GM19395 (cell line): ENCODE measurements at regions not wholly inside any gene's neighbourhood (a gene's known extent, or its start where the extent isn't known, plus 50 kb on each side); places are given as distances from the start of the nearest gene placed in this dataset.

Experiments used
- ATAC-seq: cut with Tn5 transposase; IDR thresholded peaks from one replicate; pipeline ENCODE4 v1.9.1; 2021; ENCODE audit warnings: mild to moderate bottlenecking, moderate library complexity; ENCODE audit not compliant: unreplicated experiment

DNA sequence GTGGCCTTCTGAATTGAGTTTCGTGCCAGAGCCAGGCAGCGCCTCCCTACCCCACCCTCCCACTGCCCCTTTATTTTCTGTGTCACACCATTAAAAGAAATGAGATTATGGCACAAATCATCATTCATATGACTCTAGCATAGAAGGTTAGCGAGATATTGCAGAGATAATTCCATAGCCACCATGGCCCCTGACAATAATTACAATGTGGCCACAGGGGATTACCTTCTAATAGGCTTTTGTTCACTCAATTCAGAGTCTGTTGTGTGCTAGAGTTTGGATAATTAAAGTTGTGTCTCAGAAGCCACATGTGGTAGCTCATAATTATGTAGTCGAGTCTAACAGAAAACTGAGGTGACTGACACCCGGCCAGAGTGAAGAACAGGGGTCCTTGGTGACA, 428.1 kb downstream of the ARHGEF28 start:
- ATAC-seq = no peak

DNA sequence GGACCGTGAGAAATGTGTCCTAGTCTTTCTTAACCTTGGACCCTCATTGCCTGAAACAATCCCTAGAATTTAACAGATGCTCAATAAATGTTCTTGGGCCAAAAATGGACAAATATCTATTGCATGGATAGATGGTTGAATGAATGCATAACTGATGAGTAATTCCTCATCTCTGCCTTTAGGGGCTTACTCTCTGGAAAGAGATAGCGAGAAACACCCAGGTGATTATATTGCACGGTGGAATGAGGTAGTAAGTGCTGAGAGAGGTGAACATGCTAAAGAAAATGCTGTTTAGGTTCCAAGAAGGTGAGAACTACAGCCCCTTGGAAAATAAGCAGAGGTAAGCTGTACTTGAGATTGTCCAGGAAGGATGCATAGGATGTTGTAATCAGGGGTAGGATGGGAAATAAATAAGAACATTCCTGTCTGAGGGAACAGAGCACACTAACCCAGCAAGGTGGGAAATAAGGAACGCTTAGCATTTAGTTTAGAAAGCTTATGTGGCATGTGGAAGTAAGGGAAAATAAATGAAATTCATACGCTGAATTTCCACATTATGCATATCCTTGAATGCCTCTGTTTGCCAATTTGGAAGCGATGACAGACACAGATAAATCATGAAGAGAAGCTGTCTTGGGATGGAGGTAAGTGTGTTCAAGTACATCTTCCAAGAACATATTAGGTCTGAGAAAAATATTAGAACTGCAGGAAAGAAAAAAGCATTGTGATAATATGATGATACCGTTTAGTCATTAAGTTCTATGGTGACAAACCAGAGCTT, 426.6 kb downstream of the ARHGEF28 start:
- no peak for ATAC-seq

DNA sequence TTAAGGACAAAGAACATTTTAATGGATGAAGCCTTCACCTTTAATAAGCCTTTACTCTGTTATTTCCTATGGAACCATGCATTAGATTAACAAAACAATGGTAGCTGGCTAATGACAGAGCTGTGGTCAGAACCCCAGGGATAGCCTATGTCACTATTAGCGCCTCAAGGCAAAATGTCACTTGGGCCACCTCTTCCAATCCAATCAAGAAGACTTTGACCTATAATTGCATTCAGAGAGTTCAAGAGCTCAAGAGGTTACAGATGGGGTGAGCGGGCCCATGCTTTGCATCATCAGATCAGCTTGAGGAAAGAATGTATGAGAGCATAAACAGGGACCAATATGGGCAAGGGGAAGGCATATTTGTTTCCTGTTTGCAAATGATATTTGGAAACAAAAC, 425.1 kb downstream of the ARHGEF28 start:
- ATAC-seq = no peak

DNA sequence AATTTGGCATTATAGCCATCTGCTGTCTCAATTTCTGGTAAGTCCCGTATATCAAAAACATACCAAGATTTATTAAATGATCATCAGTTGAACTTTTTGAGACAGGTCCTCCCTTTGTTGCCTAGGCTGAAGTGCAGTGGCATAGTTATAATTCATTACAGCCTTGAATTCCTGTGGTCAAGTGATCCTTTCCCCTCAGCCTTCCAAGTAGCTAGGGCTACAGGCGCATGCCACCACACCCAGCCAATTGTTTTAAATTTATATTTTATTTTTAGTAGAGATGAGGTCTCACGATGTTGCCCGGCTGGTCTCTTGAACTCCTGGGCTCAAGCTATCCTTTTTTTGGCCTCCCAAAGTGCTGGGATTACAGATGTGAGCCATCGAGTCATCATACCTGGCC, 418.9 kb downstream of the ARHGEF28 start:
- no peak for ATAC-seq

DNA sequence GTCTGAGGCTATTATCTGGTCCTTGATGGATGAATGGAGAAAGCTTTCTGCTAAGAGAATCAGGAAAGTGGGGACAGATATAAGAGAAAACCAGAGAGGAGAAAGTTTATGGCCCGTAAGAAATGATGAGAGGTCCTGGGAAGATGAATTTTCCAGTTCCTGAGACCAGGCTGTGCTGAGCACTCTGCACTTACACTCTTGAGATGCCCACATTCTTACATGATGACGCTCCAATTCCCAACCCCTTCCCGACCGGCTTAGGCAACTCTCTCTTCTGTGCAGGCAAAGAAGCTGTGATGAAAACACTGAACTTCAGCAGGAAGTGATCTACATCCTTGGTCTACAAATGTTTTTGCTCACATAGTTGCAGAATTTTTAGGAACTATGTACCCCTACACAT, 417.0 kb downstream of the ARHGEF28 start:
- no peak for ATAC-seq

DNA sequence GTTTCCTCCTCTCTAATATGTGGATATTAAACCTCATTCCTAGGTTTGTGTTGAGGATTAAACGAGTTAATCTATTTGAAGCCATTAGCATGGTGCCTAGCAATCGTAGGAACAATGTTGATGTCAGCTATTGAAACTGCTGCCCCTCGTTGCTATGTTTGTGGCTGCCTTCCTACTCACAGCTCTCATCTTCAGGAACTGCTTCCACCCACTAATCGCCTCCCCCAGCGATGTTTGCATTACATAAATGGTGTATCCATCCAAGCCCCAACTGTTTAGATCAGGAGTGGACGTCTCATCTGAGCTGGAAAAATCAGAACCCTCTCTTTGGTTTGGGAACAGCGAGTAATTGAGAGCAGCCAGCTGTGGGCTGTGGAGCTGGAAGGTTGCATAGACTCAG, 416.6 kb downstream of the ARHGEF28 start:
- no peak for ATAC-seq

DNA sequence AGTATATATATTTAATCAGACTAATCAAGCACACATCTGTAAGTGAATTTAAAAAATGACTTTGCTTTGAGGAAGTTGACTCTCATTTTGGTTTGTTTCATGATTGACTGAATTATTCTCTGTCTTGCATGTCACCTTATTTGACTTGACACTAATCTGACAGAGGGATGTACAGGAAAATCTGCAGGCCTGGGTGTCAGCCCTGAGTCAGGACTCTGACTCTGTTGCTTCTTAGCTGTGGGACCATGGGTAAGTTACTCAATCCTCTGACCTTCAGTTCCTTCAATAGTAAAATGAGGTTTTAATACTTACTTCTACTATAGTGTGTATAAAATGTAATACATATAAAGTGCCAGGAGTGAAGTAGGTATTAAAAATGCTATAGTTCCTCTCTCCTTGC, 415.9 kb downstream of the ARHGEF28 start:
- no peak for ATAC-seq

DNA sequence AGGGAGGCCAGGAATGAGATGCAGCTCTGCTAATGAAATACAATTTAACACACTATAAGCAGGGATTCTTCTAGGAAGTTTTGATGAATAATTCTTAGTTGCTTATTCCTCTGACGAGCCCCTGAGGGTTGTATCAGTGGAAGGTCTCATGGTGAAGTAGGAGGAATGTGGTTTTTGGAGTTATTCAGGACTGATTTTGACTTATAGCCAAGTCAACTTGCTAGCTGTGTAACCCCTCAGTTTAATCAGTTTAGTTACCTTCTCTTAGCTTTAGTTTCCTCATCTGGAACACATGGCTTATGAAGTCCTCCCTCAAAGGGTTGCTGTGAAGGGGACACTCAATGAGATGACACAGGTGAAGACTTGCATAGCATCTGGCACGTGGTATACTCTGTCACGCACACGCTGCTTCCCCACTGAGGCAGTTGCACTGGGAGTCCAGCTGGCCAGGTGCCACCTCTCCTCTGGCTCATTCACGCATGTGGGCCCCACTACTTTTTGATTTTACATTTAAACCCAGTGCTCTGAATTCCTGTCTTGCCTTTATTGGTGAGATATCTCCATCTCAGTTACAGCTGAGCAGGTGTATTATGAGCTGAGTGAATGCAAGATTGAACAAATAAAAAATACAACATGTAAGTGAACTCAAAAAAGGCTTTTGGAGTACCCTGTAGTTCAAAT, 415.0 kb downstream of the ARHGEF28 start:
- ATAC-seq = no peak

DNA sequence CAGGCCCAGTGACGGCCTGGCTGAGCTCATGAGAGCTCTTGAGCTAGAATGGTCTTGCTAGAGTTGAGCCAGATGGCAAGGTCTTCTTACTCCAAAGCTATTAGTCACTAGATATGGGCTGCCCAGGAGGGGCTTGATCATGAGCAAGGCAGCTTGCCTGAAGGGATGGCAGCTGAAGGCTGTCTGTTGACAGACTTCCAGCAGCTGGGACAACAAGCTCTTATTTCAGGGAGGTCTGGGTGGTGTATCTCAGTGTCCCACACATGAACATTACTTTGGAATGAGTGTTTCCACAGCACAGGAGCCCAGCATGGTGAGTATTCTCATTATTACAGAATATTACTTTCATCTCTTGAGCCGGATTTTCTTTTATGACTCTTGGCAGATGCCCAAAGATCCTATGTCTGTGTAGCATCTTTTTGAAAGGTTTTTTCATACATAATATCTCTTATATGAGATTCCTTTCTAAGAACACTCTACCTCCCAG, 414.1 kb downstream of the ARHGEF28 start:
- no peak for ATAC-seq

DNA sequence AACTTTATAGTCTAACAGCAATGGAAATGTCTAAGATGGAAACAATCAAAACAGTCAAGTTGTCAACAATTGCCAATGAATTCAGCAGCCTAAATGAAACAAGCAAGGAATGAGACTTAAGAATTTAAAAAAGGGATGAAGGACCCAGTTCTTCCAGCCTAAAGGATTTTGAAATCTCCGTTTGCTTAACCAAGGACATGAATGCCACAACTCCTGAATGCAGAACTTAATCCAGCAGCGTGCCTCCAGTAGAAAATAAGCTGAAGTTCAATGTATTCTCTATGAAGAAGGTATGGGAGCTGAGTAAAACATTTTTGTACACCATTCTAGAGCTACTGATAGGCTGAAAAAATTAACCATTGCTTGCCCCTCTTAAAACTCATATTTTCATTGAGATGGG, 411.3 kb downstream of the ARHGEF28 start:
- no peak for ATAC-seq

DNA sequence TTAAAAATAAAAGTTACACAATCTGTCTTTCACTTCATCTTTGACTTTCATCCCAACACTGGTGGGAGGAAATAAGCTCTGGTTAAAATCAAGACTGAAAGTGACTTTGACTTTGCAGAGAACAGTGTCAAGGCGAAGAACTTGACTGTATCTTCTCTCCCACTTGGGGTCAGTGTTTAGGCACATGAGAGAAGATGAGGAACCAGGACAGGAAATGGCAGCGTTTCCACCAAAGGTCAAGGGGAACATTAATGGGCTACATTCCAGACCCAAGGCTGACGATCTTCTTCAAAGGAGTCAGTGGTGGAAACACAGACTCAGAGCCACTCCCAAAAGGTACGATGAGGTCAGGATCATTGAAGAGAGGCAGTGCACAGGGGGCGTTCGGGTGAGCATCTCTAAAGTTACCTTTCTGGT, 409.5 kb downstream of the ARHGEF28 start:
- no peak for ATAC-seq

DNA sequence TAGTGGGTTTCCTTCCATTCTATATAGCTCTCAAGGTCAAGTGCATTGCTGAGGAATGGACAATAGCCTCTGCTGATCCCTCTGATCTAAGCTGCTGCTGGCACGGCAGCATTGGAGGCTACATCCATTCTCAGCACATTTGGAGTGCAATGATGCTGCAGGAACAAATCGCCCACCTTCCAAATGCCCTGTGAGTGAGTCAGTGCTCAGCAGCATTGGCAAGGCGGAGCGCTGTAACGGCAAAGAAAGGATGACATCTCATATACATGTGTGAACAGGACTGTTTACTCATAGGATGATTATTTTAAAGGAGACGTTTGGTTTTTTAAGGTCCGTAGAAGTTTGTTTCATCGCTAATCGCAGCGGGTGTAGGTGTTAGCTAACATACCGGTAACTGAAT, 408.7 kb downstream of the ARHGEF28 start:
- ATAC-seq = no peak

DNA sequence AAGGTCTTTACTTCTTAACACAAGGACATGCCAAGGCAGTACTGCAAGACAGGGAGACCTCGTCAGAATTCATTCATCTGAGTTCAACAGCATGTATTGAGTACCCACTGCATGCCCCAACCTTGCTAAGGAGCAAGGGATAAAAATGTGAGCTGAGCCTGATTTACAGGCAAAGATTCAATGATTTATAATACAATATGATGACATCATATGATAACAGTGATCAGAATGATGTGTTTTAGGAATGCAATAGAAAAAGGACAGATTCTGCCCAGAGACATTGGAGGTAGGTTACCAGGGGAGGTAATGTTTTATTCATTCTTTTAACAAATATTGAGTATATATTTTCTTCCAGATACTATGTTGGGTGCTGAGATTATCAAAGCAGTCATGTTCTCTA, 406.6 kb downstream of the ARHGEF28 start:
- ATAC-seq = no peak

DNA sequence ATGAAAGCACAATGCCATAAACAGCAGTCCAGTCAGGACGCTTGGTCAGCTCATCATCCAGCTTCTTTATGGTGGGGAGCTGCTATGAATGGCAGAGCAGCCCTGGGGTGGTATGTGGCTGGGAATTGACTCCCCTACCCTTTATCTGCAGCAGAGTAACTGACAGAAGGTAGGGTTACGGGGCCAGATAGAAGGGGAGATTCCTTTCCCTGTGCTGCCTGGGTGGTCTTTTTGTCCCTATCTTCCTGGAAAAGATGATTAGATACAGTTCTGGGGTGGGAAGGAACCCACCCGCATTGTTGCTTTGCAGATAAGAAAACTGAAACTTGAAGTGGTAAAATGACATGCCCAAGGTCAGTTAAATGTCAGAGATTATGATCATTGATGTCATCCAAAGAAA, 405.5 kb downstream of the ARHGEF28 start:
- ATAC-seq = no peak

DNA sequence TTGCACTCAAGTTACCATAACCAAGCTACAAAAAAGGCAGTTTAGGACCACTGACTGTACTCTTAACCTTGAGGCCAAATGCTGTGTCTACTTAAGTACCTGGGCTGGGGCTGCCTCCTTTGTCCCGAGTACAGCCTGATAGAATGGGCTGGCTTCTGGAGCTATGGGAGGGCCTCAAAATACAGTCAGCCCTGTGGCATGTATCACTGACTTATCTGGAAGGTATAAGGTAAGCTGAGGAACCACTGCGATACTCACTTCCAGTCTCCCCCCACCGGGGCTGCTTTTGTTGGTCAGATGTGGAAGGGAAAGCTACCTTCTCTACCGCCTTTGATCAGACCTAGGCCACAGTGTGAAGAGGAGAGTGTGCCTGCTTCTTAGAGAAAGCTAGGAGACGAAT, 404.8 kb downstream of the ARHGEF28 start:
- ATAC-seq = no peak

DNA sequence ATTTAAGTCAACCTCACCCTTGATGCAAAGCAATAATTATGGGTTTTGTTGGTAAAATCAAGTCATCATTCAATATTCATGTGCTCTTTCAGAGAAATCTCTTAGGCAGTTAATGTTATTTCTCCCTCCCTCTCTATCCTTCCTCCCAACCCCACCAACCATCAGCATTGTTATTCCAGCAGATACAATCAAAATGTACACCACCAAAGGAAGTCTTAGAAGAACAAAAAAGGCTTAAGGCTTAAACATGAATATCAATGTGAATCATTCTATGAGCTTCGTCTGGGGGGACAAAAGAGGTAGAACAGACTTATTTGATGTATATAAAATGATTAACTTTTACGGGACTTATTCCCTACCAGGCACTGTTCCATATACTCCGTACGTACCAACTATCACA, 404.4 kb downstream of the ARHGEF28 start:
- no peak for ATAC-seq

DNA sequence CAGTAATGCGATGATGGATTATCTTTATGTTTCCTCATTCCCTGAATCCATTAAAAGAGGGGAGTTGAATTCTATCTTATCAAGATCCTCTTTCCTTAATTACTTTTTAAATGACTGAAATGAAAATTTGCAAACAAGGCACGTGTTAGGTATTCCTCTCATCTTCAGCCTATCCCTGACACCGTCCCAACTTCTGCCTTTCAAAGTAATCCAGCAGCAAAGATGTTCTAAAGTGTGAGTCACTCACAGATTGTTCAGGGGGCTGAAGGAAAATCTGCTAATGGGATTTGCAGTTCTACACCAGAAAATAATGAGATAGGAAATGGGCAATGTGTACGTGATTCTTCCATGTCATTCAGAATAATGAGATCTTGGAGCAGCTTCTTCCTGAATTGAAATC, 403.0 kb downstream of the ARHGEF28 start:
- no peak for ATAC-seq

DNA sequence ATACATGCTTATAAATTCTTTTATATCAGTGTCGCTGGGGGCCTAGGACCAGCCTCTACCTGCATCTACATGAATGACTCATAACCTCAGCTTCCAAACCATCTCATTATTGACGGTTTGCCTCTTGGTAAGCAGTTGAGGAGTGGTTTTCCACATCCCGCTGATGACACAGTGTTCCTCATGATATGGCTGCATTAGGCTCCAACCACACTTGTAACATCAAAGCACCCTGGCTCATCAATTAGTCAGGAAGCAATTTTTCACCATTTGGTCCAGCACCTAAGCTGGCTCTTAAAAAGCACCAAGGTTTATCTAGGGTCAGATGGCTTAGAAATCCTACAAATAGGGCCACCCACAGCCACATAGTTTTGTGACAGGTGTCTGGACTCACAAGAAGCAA, 402.4 kb downstream of the ARHGEF28 start:
- ATAC-seq = no peak

DNA sequence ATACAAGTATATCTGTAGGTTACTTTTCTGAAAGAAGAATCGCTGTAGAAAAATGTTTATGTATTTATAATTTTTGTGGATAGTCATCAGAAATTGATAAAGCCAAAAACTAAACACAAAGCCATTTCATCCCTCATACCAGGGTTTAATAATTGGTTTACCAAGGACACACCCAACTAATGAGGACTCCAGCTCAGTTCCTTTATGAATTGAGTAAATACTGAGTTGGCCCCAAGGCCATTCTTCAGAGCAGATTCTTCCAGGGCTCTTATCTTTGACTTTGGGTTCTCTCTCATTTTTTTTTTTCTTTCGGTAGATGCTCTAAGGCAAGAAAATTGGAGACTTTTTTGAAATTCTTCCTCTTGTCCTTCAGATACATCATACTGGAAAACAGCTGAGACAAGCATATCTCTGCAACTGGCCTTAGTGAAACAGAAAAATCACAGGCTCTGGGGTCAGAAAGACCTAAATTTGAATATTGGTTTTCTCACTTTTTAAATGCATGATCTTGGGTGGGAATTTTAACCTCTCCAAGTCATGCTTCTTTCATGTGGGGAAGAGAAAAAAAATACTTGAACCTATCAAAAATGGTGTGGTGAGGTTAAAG, 401.8 kb downstream of the ARHGEF28 start:
- ATAC-seq = no peak

DNA sequence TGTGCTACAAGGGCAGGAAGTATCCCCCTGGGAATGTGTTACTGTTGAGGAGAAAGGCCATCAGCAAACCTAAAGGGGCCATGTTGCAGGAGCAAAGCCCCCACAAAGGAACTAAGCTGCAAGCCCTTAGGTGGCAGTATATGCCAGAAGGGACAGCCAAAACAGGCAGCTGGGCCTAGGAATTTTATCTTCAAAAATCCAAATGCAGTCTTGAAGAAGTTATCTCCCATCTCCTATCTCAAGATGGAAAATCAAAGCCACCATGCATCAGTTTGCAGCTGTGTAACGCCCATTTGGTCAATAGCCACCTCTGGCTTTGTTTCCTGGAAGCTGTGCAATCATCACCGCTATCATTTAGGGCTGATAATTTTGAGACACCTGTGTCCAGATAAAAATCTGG, 400.3 kb downstream of the ARHGEF28 start:
- no peak for ATAC-seq

DNA sequence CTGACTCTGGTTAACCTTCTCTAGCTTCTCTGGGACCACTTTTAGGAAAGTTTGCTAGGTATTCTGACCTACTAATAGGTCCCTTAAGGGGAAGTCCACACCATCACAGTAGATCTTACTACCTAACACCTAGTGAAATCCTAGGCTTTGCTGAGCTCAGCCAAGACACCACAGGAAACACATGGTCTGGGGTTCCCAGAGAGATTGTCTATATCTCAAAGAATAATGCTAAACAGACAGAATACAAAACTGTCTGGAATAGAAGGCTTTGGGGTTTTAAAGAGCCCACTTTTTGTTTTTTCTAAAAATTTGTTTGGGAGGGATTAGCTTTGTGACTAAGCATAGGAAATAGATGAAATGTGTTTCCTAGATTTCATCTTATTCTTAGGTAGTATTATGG, 395.1 kb downstream of the ARHGEF28 start:
- no peak for ATAC-seq

DNA sequence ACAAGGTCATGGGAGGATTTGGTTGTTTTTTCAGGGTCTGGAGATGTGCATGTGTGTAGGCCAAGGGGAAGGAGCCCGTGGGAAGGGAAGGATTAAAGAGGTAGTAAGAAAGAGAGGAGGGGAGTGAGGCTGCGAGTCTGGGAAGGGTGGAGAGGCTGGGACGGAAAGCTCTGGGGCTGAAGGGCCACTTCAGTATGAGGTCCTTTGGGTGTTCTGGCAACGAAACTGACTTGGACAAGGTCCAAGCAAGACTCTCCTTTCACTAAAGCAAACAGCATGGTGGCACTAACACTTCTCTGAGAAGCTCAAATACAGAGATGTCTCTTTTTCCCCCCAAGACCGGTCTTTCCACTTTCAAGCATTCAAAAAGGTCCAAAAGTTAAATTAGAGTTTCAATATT, 394.5 kb downstream of the ARHGEF28 start:
- no peak for ATAC-seq
